H1 (cell line): ENCODE measurements at regions not wholly inside any gene's neighbourhood (a gene's known extent, or its start where the extent isn't known, plus 50 kb on each side); places are given as distances from the start of the nearest gene placed in this dataset.

Source experiments
- CTCF ChIA-PET: fragments of 300-600 bp; sonication (Branson Sonifier 250); formaldehyde crosslinking; loops from one replicate; lab custom pipeline; 2021; ENCODE audit not compliant: partially characterized antibody; lab: Charles Lee
- POLR2A ChIA-PET: fragments of 300-600 bp; sonication (Branson Sonifier 250); formaldehyde crosslinking; loops from one replicate; lab custom pipeline; 2021; ENCODE audit warnings: inconsistent platforms; ENCODE audit not compliant: partially characterized antibody; lab: Charles Lee
- DNase-seq, 2 experiments: peaks; one replicate each; pipeline versions ENCODE4 v3.0.0 to v3.0.0-alpha.2; 2010 to 2022; ENCODE audit warnings: low spot score in 2 of 2, low read depth in 1 of 2, mixed read lengths in 1 of 2
- FAIRE-seq: peaks from 2 replicates; lab custom pipeline; 2011; peaks lifted over from hg19 to GRCh38; lab: Jason Lieb, UNC
- H2AFZ ChIP-seq: 2 replicates; pipeline ENCODE4 v1.8.1; 2012; ENCODE audit warnings: low read length, inconsistent platforms
- H2AK5ac ChIP-seq: 2 replicates; pipeline ENCODE4 v1.6.1; 2013; ENCODE audit warnings: low read depth, low read length
- H2BK120ac ChIP-seq: replicated peaks from 2 replicates; pipeline ENCODE3; 2013; ENCODE audit warnings: low read depth, low read length, inconsistent platforms
- H2BK12ac ChIP-seq: 2 replicates; pipeline ENCODE4 v1.6.1; 2013; ENCODE audit warnings: low read depth, low read length
- H2BK15ac ChIP-seq: 2 replicates; pipeline ENCODE4 v1.6.1; 2013; ENCODE audit warnings: low read length
- H2BK20ac ChIP-seq: 2 replicates; pipeline ENCODE4 v1.6.1; 2013; ENCODE audit warnings: low read length
- H2BK5ac ChIP-seq: 2 replicates; pipeline ENCODE4 v1.6.1; 2013; ENCODE audit warnings: low read depth, low read length
- H3K14ac ChIP-seq: 2 replicates; pipeline ENCODE4 v1.6.1; 2013; ENCODE audit warnings: inconsistent platforms; ENCODE audit not compliant: insufficient read length
- H3K18ac ChIP-seq: 2 replicates; pipeline ENCODE4 v1.6.1; 2013; ENCODE audit warnings: low read length; ENCODE audit errors: extremely low read depth
- H3K23ac ChIP-seq: 2 replicates; pipeline ENCODE4 v1.6.1; 2013; ENCODE audit warnings: inconsistent platforms; ENCODE audit not compliant: insufficient read length
- H3K23me2 ChIP-seq: 2 replicates; pipeline ENCODE4 v1.6.1; 2013; ENCODE audit warnings: low read depth, low read length
- H3K27ac ChIP-seq: 2 replicates; pipeline ENCODE4 v1.6.1; 2011; ENCODE audit warnings: low read depth, low read length, inconsistent platforms
- H3K27me3 ChIP-seq, 4 experiments: replicated peaks in 1 of 4; 1 replicate in 1 of 4; 2 replicates in 3 of 4; pipeline versions ENCODE4 v1.6.1 to v1.8.1; 2011 to 2013; ENCODE audit warnings: low read length in 3 of 4, mild to moderate bottlenecking in 3 of 4, inconsistent platforms in 2 of 4, mixed read lengths in 2 of 4, moderate library complexity in 1 of 4; ENCODE audit not compliant: control insufficient read depth in 3 of 4, insufficient read depth in 3 of 4; ENCODE audit errors: extremely low read depth in 1 of 4
- H3K36me3 ChIP-seq, 4 experiments: 2 replicates each; pipeline versions ENCODE4 v1.6.1 to v1.8.1; 2011 to 2013; ENCODE audit warnings: mild to moderate bottlenecking in 4 of 4, low read length in 3 of 4, moderate library complexity in 2 of 4, control low read depth in 1 of 4, inconsistent platforms in 1 of 4; ENCODE audit not compliant: insufficient read depth in 4 of 4, control insufficient read depth in 2 of 4
- H3K4ac ChIP-seq: replicated peaks from 2 replicates; pipeline ENCODE3; 2013; ENCODE audit warnings: low read length, low read depth, mixed read lengths, inconsistent platforms; ENCODE audit not compliant: insufficient read length
- H3K4me1 ChIP-seq, 4 experiments: replicated peaks in 1 of 4; 1 replicate in 1 of 4; 2 replicates in 3 of 4; pipeline versions ENCODE4 v1.6.1 to v1.8.1; 2011 to 2013; ENCODE audit warnings: low read length in 3 of 4, inconsistent platforms in 2 of 4, mixed read lengths in 1 of 4; ENCODE audit not compliant: insufficient read depth in 4 of 4, control insufficient read depth in 3 of 4
- H3K4me2 ChIP-seq, 2 experiments: 2 replicates each; pipeline versions ENCODE4 v1.6.1 to v1.8.1; 2011 to 2013; ENCODE audit warnings: low read depth in 2 of 2, low read length in 2 of 2, control low read depth in 1 of 2, inconsistent platforms in 1 of 2, mild to moderate bottlenecking in 1 of 2; ENCODE audit not compliant: insufficient read depth in 1 of 2
- H3K4me3 ChIP-seq, 4 experiments: fragments of 200-600, 300-600 bp in 1 of 4; sonication (generic), shearing (Covaris generic), sonication (Bioruptor Twin) in 1 of 4; 2 replicates each; pipeline versions ENCODE4 v1.5.1 to v1.8.1; 2011 to 2016; ENCODE audit warnings: low read length in 4 of 4, low read depth in 3 of 4, control low read depth in 2 of 4, inconsistent platforms in 2 of 4, mild to moderate bottlenecking in 2 of 4, mixed read lengths in 1 of 4, moderate library complexity in 1 of 4; ENCODE audit not compliant: insufficient read depth in 2 of 4; ENCODE audit errors: extremely low read depth in 1 of 4
- H3K56ac ChIP-seq: replicated peaks from 2 replicates; pipeline ENCODE3; 2013; ENCODE audit warnings: low read depth, mild to moderate bottlenecking, mixed read lengths, low read length, inconsistent platforms; ENCODE audit not compliant: insufficient read length
- H3K79me1 ChIP-seq: 2 replicates; pipeline ENCODE4 v1.6.1; 2013; ENCODE audit warnings: low read depth, low read length, control low read depth
- H3K79me2 ChIP-seq, 2 experiments: 2 replicates each; pipeline versions ENCODE4 v1.6.1 to v1.8.1; 2012 to 2013; ENCODE audit warnings: low read length in 2 of 2, mild to moderate bottlenecking in 2 of 2, inconsistent platforms in 1 of 2; ENCODE audit not compliant: insufficient read depth in 2 of 2, control insufficient read depth in 1 of 2
- H3K9ac ChIP-seq, 4 experiments: replicated peaks in 1 of 4; 1 replicate in 1 of 4; 2 replicates in 3 of 4; pipeline versions ENCODE4 v1.6.1 to v1.8.1; 2011 to 2013; ENCODE audit warnings: low read depth in 3 of 4, low read length in 3 of 4, control low read depth in 2 of 4, mild to moderate bottlenecking in 2 of 4, moderate library complexity in 2 of 4, inconsistent platforms in 1 of 4; ENCODE audit errors: extremely low read depth in 1 of 4
- H3K9me3 ChIP-seq, 2 experiments: 2 replicates each; pipeline versions ENCODE4 v1.6.1 to v1.8.1; 2012 to 2013; ENCODE audit warnings: mild to moderate bottlenecking in 2 of 2, moderate library complexity in 2 of 2, control low read depth in 1 of 2, inconsistent platforms in 1 of 2, low read depth in 1 of 2, low read length in 1 of 2, mixed read lengths in 1 of 2; ENCODE audit not compliant: insufficient read depth in 2 of 2
- H4K20me1 ChIP-seq, 2 experiments: replicated peaks in 1 of 2; 2 replicates each; pipeline versions ENCODE3 to v1.8.1; 2011 to 2013; ENCODE audit warnings: inconsistent platforms in 2 of 2, low read length in 2 of 2, mild to moderate bottlenecking in 1 of 2; ENCODE audit not compliant: insufficient read depth in 2 of 2, control insufficient read depth in 1 of 2
- H4K5ac ChIP-seq: 2 replicates; pipeline ENCODE4 v1.6.1; 2013; ENCODE audit warnings: low read length, low read depth, mixed read lengths, inconsistent platforms; ENCODE audit not compliant: insufficient read length
- H4K8ac ChIP-seq: 2 replicates; pipeline ENCODE4 v1.8.0; 2013; ENCODE audit warnings: mild to moderate bottlenecking, moderate library complexity, low read length, inconsistent platforms; ENCODE audit not compliant: insufficient read depth; ENCODE audit errors: extremely low read depth
- H4K91ac ChIP-seq: replicated peaks from 2 replicates; pipeline ENCODE3; 2013; ENCODE audit warnings: low read length, mixed read lengths, inconsistent platforms; ENCODE audit not compliant: insufficient read length
- CEBPB ChIP-seq: IDR thresholded peaks from 2 replicates; pipeline ENCODE4 v1.6.1; 2012; ENCODE audit warnings: low read depth, low read length
- JUND ChIP-seq: IDR thresholded peaks from 2 replicates; pipeline ENCODE4 v1.6.1; 2011; ENCODE audit warnings: mild to moderate bottlenecking, improper control_type of control experiment, low read length
- SP2 ChIP-seq: IDR thresholded peaks from 2 replicates; pipeline ENCODE4 v1.6.1; 2012; ENCODE audit warnings: mild to moderate bottlenecking, low read length, inconsistent platforms
- TAF1 ChIP-seq: IDR thresholded peaks from 2 replicates; pipeline ENCODE4 v1.6.1; 2011; ENCODE audit warnings: mild to moderate bottlenecking, low read depth, low read length
- WGBS, 2 experiments: shearing (Covaris generic) in 1 of 2; methylation state at CpG; one replicate each; pipeline versions ENCODE4 v1.1.6 to v1.1.7; 2013 to 2015; ENCODE audit warnings: low lambda C conversion rate in 2 of 2, mixed read lengths in 2 of 2, inconsistent platforms in 1 of 2, low coverage in 1 of 2, missing lambda C conversion rate in 1 of 2; ENCODE audit not compliant: insufficient replicate concordance in 2 of 2, insufficient coverage in 1 of 2, insufficient read length in 1 of 2; ENCODE audit errors: extremely low coverage in 1 of 2, missing lambda C conversion rate in 1 of 2; 5-methylcytosine and 5-hydroxymethylcytosine counted together

- no peaks in the 10 kb centered on the region for H3K79me1 ChIP-seq
- H3K23me2 ChIP-seq, result peaks cover 9% of the 10 kb centered on the region; the same call in 1 of the 2 replicates
- no peak overlapping the region for H2BK12ac ChIP-seq
- no peak overlapping the region for H4K8ac ChIP-seq
- H3K36me3 ChIP-seq, result no peaks in the 10 kb centered on the region
- H3K4me2 ChIP-seq, result no peak overlapping the region
- ChIA-PET CTCF (interaction anchor here (1.0 to 1.2 kb wide), 2 partner anchors 33 to 42 kb away, joined by 3 read pairs; no protein-coding TSS in a partner anchor), POLR2A (no interaction called here)
- H2BK15ac ChIP-seq, result no peak overlapping the region
- 65% methylated on average over 4 of the region's 4 CpGs; no CpG with 5 or more reads in 1 of the 2 experiments for WGBS, 2 experiments
- H2BK120ac ChIP-seq, result no peak overlapping the region
- no peak overlapping the region for H3K9ac ChIP-seq
- peaks cover 3% of the 10 kb centered on the region in 2 experiments; a peak in 1 of 4 replicates for H3K9me3 ChIP-seq
- TF ChIP-seq TAF1, result no peak
- no peak for TF ChIP-seq SP2
- no peak for TF ChIP-seq CEBPB
- TF ChIP-seq JUND, result no peak
- H3K4ac ChIP-seq, result no peak overlapping the region
- peaks cover 14 to 33% (median 23%) of the 10 kb centered on the region in 4 experiments for H3K27me3 ChIP-seq
- H3K23ac ChIP-seq, result no peak overlapping the region
- no peak overlapping the region for H4K5ac ChIP-seq
- peaks cover 0 to 2% (median 0%) of the 10 kb centered on the region in 4 experiments; a peak in 1 of 7 replicates for H3K4me1 ChIP-seq
- H3K4me3 ChIP-seq, result no peak overlapping the region
- no peak overlapping the region for H3K27ac ChIP-seq
- no peak overlapping the region for H2BK20ac ChIP-seq
- H3K18ac ChIP-seq, result no peak overlapping the region
- DNase-seq, result no peak
- H3K14ac ChIP-seq, result no peak overlapping the region
- no peak overlapping the region for H2AK5ac ChIP-seq
- no peak overlapping the region for H3K56ac ChIP-seq
- H4K91ac ChIP-seq, result no peak overlapping the region
- no peak overlapping the region for H2AFZ ChIP-seq
- H2BK5ac ChIP-seq, result no peak overlapping the region
- no peaks in the 10 kb centered on the region for H3K79me2 ChIP-seq
- no peak for FAIRE-seq
- no peaks in the 10 kb centered on the region for H4K20me1 ChIP-seq
Observed at GRCh38 chr6:29884261-29884660, 56.6 kb downstream of the HLA-G start.
